Ascending aorta (tissue), 2 donors: ENCODE measurements at regions not wholly inside any gene's neighbourhood (a gene's known extent, or its start where the extent isn't known, plus 50 kb on each side); places are given as distances from the start of the nearest gene placed in this dataset.
A peak's percentile ranks its signal among the peaks of the same experiment; 100 is the strongest.

Experiments
- DNase-seq, 2 donors: peaks; one replicate each; pipeline ENCODE4 v3.0.0-alpha.2; 2019; ENCODE audit warnings: low spot score in 2 of 2
- H3K27ac ChIP-seq, 2 donors: fragments of 200-600 bp; sonication (generic); one replicate each; pipeline ENCODE4 v1.5.1; 2016 to 2017; ENCODE audit warnings: mild to moderate bottlenecking in 1 of 2
- H3K27me3 ChIP-seq: fragments of 200-600 bp; sonication (generic); one replicate; pipeline ENCODE4 v1.5.1; 2017
- H3K36me3 ChIP-seq, 2 donors: fragments of 200-600 bp; sonication (generic); one replicate each; pipeline ENCODE4 v1.5.1; 2016
- H3K4me1 ChIP-seq, 2 donors: fragments of 200-600 bp; sonication (generic); one replicate each; pipeline ENCODE4 v1.5.1; 2016 to 2017; ENCODE audit warnings: mild to moderate bottlenecking in 1 of 2
- H3K4me3 ChIP-seq, 2 donors: fragments of 200-600 bp; sonication (generic); one replicate each; pipeline ENCODE4 v1.5.1; 2016 to 2017; ENCODE audit warnings: mild to moderate bottlenecking in 1 of 2
- H3K9me3 ChIP-seq, 2 donors: fragments of 200-600 bp; sonication (generic); one replicate each; pipeline ENCODE4 v1.5.1; 2016
- intact Hi-C: fragments of 100-400 bp; cut with DNase I; formaldehyde crosslinking; loops from one replicate; pipeline ENCODE4 v1.15.1; 2023
- TF ChIP-seq, protein P1 (sequence below), 3 experiments: fragments of 200-600 bp in 2 of 3; fragments of 450-650 bp in 1 of 3; sonication (generic) in 2 of 3; IDR thresholded peaks; one replicate each; pipeline ENCODE4 v1.5.1; 2016 to 2019; ENCODE audit warnings: antibody characterized with exemption in 3 of 3, mild to moderate bottlenecking in 1 of 3, moderate library complexity in 1 of 3

DNA sequence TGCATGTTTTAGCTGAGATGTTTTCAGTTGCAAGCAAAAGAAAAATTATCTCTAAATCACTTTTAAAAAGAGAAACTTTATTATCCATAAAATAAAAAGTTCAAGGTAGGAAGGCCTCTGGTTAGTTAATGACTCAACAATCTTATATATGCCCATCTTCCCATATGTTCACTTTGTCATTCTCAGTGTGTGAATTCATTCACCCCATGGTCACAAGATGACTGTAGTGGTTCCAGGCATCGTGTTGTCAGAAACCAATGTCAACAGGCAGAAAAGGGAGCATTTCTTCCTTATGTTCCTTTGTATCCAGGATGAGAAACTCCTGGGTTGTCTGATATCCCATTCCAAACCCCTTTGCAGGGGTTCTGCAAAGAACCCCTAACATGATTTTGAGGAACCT, 119.9 kb upstream of the RAP2B start:
- TF ChIP-seq, protein P1, sequence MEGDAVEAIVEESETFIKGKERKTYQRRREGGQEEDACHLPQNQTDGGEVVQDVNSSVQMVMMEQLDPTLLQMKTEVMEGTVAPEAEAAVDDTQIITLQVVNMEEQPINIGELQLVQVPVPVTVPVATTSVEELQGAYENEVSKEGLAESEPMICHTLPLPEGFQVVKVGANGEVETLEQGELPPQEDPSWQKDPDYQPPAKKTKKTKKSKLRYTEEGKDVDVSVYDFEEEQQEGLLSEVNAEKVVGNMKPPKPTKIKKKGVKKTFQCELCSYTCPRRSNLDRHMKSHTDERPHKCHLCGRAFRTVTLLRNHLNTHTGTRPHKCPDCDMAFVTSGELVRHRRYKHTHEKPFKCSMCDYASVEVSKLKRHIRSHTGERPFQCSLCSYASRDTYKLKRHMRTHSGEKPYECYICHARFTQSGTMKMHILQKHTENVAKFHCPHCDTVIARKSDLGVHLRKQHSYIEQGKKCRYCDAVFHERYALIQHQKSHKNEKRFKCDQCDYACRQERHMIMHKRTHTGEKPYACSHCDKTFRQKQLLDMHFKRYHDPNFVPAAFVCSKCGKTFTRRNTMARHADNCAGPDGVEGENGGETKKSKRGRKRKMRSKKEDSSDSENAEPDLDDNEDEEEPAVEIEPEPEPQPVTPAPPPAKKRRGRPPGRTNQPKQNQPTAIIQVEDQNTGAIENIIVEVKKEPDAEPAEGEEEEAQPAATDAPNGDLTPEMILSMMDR (IDR thresholded peaks at IDR 0.05): no peak

DNA sequence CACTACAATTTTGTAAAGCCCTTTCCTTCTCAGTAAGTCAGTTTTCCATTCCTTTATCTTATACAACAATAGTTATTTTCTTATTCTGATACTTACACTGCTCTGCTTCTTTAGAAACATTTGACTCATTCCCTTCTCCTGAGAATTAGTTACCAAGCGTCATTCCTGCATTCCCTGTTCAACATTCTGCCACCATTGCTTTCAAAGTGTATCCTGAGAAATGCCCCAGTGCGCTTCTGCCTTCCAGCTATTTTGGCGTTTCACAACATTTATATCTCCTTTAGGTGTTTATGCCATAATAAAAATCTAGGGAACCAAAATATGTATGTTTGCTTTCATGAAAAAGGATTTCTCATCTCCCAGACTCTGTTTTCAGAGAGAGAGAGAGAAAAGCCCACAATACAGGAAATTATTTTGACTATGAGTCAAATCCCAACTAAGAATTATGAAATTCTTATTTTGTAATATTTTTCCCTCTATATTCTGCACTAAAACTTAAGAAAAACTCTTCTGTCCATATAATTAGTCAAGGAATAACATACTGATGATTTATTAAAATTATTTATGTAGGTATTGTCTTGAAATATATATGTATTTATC, 118.2 kb upstream of the RAP2B start:
- Histone ChIP-seq H3K27ac (peak overlapping the region; percentile 46 to 54), H3K36me3 (no peaks in the 10 kb centered on the region), H3K9me3 (no peaks in the 10 kb centered on the region), H3K27me3 (no peaks in the 10 kb centered on the region), H3K4me3 (peak overlapping the region; percentile 18 to 60), H3K4me1 (no peaks in the 10 kb centered on the region)
- TF ChIP-seq, protein P1 (IDR thresholded peaks at IDR 0.05): no peak
- DNase-seq: no peak
- intact Hi-C loops: loop anchor here (1.0 to 10.0 kb wide), 5 partner anchors 118 to 1201 kb away; partner anchors contain the start of gene RAP2B

More for the DNA sequence above, 119.9 kb upstream of the RAP2B start:
- Histone ChIP-seq H3K27me3 (no peaks in the 10 kb centered on the region), H3K4me1 (no peaks in the 10 kb centered on the region), H3K9me3 (no peaks in the 10 kb centered on the region), H3K27ac (no peak overlapping the region), H3K36me3 (no peaks in the 10 kb centered on the region), H3K4me3 (no peak overlapping the region)
- intact Hi-C loops: loop anchor here (2.0 to 10.0 kb wide), 4 partner anchors 243 to 1203 kb away; no protein-coding TSS in a partner anchor
- no peak for DNase-seq

DNA sequence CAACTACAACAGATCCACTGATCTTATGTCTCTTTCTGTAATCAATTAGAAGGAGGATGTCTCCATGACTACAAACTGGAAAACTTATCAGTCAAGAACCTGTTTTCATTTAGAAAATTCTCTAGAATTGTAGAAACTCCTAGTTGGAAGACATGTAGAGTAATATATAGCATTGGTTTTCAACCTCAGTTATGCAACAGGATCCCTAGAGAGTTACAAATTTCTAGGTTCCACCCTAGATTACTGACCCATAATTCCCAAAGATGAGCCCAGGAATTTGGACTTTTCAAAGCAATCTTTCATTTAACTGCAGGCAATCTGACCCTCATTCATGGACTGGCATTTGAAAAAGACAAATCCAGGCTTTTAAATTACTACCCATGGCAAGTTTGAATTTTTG, 116.9 kb upstream of the RAP2B start:
- Histone ChIP-seq H3K4me3 (no peak overlapping the region), H3K36me3 (no peaks in the 10 kb centered on the region), H3K27ac (no peak overlapping the region), H3K27me3 (no peaks in the 10 kb centered on the region), H3K4me1 (no peaks in the 10 kb centered on the region), H3K9me3 (no peaks in the 10 kb centered on the region)
- TF ChIP-seq, protein P1 (IDR thresholded peaks at IDR 0.05): no peak
- no peak for DNase-seq
- intact Hi-C loops: loop anchor here (10.0 kb wide), 2 partner anchors 240 to 1200 kb away; no protein-coding TSS in a partner anchor

DNA sequence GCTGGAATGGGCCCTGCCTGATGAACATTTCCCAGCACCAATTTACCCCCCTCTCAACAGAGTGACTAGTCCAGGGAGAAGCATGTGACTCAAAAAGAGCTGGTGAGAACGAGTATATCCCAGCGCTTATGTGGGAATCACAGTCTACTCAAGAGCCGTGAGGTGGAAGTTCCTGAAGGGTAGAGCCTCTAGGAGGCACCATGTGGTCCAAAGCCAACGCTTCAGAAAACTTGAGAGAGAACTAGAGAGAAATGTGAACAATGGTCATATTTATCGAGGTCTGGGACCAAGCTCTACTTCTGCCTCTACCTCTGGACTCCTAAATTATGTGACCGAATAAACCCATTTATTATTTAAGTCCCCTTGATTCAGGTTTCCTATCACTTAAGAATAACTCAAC, 111.0 kb upstream of the RAP2B start:
- intact Hi-C loops: loop anchor here (5.0 kb wide), 1 partner anchor 86 kb away; no protein-coding TSS in a partner anchor

GRCh38 chr3:153051427-153052095, 110.5 kb upstream of the RAP2B start:
- intact Hi-C loops: loop anchor here (2.0 to 5.0 kb wide), 2 partner anchors 86 to 111 kb away; partner anchors contain the start of gene RAP2B
- no peak overlapping the region for H3K4me3 ChIP-seq
- H3K36me3 ChIP-seq: no peaks in the 10 kb centered on the region
- peak overlapping the region; percentile 61 to 72 for H3K27ac ChIP-seq
- H3K9me3 ChIP-seq: no peaks in the 10 kb centered on the region
- no peaks in the 10 kb centered on the region for H3K27me3 ChIP-seq
- peaks cover 0 to 8% of the 10 kb centered on the region in 2 donors for H3K4me1 ChIP-seq
- DNase-seq: no peak
- TF ChIP-seq, protein P1 (IDR thresholded peaks at IDR 0.05): no peak

More for the DNA sequence above, 111.0 kb upstream of the RAP2B start:
- H3K27me3 ChIP-seq: no peaks in the 10 kb centered on the region
- no peak overlapping the region for H3K4me3 ChIP-seq
- peak overlapping the region in 1 of 2 donors; percentile 61 for H3K27ac ChIP-seq
- TF ChIP-seq, protein P1 (IDR thresholded peaks at IDR 0.05): no peak
- peaks cover 0 to 8% of the 10 kb centered on the region in 2 donors for H3K4me1 ChIP-seq
- H3K9me3 ChIP-seq: no peaks in the 10 kb centered on the region
- no peaks in the 10 kb centered on the region for H3K36me3 ChIP-seq
- DNase-seq: no peak
